Progenitor cell of endocrine pancreas (in vitro differentiated cells): ENCODE measurements at regions not wholly inside any gene's neighbourhood (a gene's known extent, or its start where the extent isn't known, plus 50 kb on each side); places are given as distances from the start of the nearest gene placed in this dataset.
"Not testable (repeated sequence)": the region's sequence is repeated elsewhere in the genome, so short reads cannot be mapped to it uniquely, and the experiment has no call there.

Experiments used
- DNase-seq: peaks from one replicate; pipeline ENCODE4 v3.0.0; 2021; ENCODE audit warnings: low spot score; ENCODE audit not compliant: unreplicated experiment
- H3K27ac Mint-ChIP-seq: 2 replicates; pipeline ENCODE4 v1.8.0; 2021; ENCODE audit warnings: mild to moderate bottlenecking, moderate library complexity, mixed read lengths
- H3K27me3 Mint-ChIP-seq: 2 replicates; pipeline ENCODE4 v1.8.0; 2021; ENCODE audit warnings: mixed read lengths
- H3K36me3 Mint-ChIP-seq: 2 replicates; pipeline ENCODE4 v1.8.0; 2022; ENCODE audit warnings: mixed read lengths; ENCODE audit not compliant: insufficient read depth
- H3K4me1 Mint-ChIP-seq: 2 replicates; pipeline ENCODE4 v1.8.0; 2021; ENCODE audit warnings: low read depth, mixed read lengths
- H3K4me3 Mint-ChIP-seq: 2 replicates; pipeline ENCODE4 v1.8.0; 2021; ENCODE audit warnings: low read depth, mild to moderate bottlenecking, moderate library complexity, mixed read lengths
- H3K9me3 Mint-ChIP-seq: 2 replicates; pipeline ENCODE4 v1.8.0; 2021; ENCODE audit warnings: low read depth, mixed read lengths
- CTCF ChIP-seq: fragments of 200-600 bp; sonication (generic); IDR thresholded peaks from one replicate; pipeline ENCODE4 v1.5.0; 2021; ENCODE audit warnings: antibody characterized with exemption, mild to moderate bottlenecking; ENCODE audit not compliant: unreplicated experiment

- peaks cover 8% of the 10 kb centered on the region for H3K4me1 Mint-ChIP-seq
- DNase-seq, result no peak
- no peak overlapping the region for H3K4me3 Mint-ChIP-seq
- no peak for TF ChIP-seq CTCF
- H3K9me3 Mint-ChIP-seq, result peaks cover 5% of the 10 kb centered on the region
- no peak overlapping the region for H3K27ac Mint-ChIP-seq
- no peaks in the 10 kb centered on the region for H3K36me3 Mint-ChIP-seq
- H3K27me3 Mint-ChIP-seq, result no peaks in the 10 kb centered on the region
Measured at GRCh38 chr5:163161512-163161911, 275.9 kb upstream of the CCNG1 start.

DNA sequence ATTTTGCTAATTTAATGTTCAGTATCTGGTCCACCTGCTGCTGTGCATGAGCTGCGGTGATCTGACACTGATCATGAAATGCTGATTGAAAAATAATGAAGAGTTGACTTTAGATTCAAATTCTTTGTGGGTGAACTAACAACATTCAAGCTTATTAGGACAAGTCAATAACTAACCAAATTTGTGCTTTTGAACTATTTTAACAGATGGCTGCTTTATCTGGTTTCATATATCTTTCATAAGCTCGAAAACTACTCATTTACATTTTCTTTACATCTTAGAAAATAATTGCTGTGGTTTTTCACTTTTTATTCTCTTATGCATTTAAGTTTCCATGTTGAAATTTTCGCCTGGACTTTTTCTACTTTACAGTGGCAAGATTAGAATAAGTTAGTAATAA lies 274.8 kb upstream of the CCNG1 start:
- Mint-ChIP-seq H3K27me3 (no peaks in the 10 kb centered on the region), H3K4me1 (peaks cover 8% of the 10 kb centered on the region), H3K4me3 (no peak overlapping the region), H3K27ac (no peak overlapping the region), H3K9me3 (peaks cover 7% of the 10 kb centered on the region), H3K36me3 (no peaks in the 10 kb centered on the region)
- DNase-seq, result no peak
- TF ChIP-seq CTCF, result no peak

DNA sequence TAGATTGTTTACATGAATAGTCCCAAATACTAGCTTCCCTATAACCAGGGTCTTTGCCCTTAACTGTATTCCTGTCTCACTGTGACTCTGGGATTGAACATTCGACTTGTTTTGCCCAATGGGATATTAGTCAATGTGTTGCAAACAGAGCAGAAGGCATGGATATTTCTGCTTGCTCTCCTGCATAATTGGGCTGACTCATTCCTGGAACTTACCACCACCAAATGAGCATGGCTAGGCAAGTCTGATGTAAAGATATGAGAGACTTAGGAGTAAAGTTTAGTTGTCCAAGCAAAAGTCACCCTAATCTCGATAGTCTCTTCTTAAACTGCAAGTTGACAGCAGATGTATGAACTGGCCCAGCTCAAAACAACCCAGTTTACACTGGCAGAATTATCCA lies 273.5 kb upstream of the CCNG1 start:
- Mint-ChIP-seq H3K9me3 (peaks cover 17% of the 10 kb centered on the region), H3K36me3 (no peaks in the 10 kb centered on the region), H3K4me1 (peaks cover 8% of the 10 kb centered on the region), H3K4me3 (no peak overlapping the region), H3K27ac (no peak overlapping the region), H3K27me3 (no peaks in the 10 kb centered on the region)
- DNase-seq, result no peak
- TF ChIP-seq CTCF, result no peak

DNA sequence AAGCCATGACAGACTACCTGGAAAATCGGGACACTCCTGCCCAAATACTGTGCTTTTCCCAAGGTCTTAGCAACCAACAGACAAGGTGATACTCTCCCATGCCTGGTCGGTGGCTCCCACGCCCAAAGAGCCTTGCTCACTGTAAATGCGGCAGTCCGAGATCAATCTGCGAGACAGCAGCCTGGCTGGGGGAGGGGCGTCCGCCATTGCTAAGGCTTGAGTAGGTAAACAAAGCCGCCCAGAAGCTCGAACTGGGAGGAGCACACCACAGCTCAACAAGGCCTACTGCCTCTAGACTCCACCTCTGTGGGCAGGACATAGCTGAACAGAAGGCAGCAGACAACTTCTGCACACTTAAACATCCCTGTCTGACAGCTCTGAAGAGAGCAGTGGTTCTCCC lies 272.1 kb upstream of the CCNG1 start:
- no peak overlapping the region for H3K4me3 Mint-ChIP-seq
- no peak for DNase-seq
- H3K9me3 Mint-ChIP-seq, result peaks cover 23% of the 10 kb centered on the region

DNA sequence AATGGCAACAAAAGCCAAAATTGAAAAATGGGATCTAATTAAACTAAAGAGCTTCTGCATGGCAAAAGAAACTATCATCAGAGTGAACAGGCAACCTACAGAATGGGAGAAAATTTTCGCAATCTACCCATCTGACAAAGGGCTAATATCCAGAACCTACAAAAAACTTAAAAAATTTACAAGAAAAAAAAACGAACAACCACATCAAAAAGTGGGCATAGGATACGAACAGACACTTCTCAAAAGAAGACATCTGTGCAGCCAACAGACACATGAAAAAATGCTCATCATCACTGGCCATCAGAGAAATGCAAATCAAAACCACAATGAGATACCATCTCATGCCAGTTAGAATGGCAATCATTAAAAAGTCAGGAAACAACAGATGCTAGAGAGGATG lies 267.2 kb upstream of the CCNG1 start:
- H3K27ac Mint-ChIP-seq, H3K27me3 Mint-ChIP-seq, H3K36me3 Mint-ChIP-seq, H3K4me3 Mint-ChIP-seq, DNase-seq: not testable (repeated sequence)
- Mint-ChIP-seq H3K4me1 (peaks cover 18% of the 10 kb centered on the region), H3K9me3 (peaks cover 23% of the 10 kb centered on the region)

More for the DNA sequence above, 272.1 kb upstream of the CCNG1 start:
- no peaks in the 10 kb centered on the region for H3K27me3 Mint-ChIP-seq
- no peak for TF ChIP-seq CTCF
- no peak overlapping the region for H3K27ac Mint-ChIP-seq
- H3K4me1 Mint-ChIP-seq, result peaks cover 8% of the 10 kb centered on the region
- peaks cover 1% of the 10 kb centered on the region for H3K36me3 Mint-ChIP-seq

DNA sequence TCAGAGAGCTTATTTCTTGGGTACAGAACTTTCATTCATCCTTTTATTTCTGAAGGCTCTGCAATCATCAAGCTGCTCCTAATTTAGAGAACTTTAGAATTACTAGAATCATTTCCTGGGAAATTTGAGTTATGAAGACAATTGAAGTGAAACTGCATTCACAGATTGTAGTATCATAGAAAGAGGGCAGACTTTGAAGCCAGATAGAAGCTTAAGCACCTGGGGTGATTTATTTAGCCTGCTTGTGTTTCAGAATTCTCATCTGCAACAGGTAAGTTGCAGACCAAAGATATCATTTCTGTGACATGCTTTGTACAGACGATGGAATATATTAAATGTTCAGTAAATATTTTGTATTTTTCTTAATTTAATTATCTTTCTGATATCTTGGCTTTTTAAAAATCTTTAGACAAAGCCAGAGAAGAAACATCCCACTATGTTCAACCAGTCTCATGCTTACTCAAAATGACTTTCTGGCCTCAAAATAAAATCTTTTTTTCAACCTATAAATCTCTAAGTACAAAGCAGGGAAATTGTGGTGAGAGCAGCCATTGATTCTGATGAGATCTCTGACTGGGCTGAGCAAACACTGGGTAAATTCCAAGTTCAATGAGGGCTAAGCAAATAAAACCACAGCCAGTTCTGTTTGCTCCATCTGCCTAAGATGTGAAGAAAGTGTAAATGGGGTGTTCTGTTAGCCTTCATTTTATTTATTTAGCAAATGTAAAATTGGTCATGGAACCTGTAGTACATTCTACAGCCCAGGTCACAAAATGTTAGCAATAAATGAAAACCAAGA lies 264.7 kb upstream of the CCNG1 start:
- peaks cover 18% of the 10 kb centered on the region for H3K4me1 Mint-ChIP-seq
- H3K4me3 Mint-ChIP-seq, result no peak overlapping the region
- TF ChIP-seq CTCF, result no peak
- H3K9me3 Mint-ChIP-seq, result peaks cover 15% of the 10 kb centered on the region
- DNase-seq, result no peak
- peaks cover 1% of the 10 kb centered on the region for H3K36me3 Mint-ChIP-seq
- no peak overlapping the region for H3K27ac Mint-ChIP-seq
- H3K27me3 Mint-ChIP-seq, result no peaks in the 10 kb centered on the region
